Mesenchymal stem cell (in vitro differentiated cells and primary cell): ENCODE measurements at regions not wholly inside any gene's neighbourhood (a gene's known extent, or its start where the extent isn't known, plus 50 kb on each side); places are given as distances from the start of the nearest gene placed in this dataset.

Source experiments
- DNase-seq: peaks from one replicate; pipeline ENCODE4 v3.0.0-alpha.2; 2013
- H2AFZ ChIP-seq: one replicate; pipeline ENCODE4 v1.6.1; 2013; ENCODE audit warnings: low read depth, mild to moderate bottlenecking, control low read depth, inconsistent platforms, low read length, moderate library complexity
- H2AK5ac ChIP-seq: 2 replicates; pipeline ENCODE4 v1.6.1; 2013; ENCODE audit warnings: low read length, moderate library complexity, mild to moderate bottlenecking, inconsistent platforms; ENCODE audit not compliant: severe bottlenecking
- H2BK120ac ChIP-seq: one replicate; pipeline ENCODE4 v1.6.1; 2013; ENCODE audit warnings: low read depth, mild to moderate bottlenecking, inconsistent platforms, low read length, moderate library complexity
- H2BK12ac ChIP-seq, 2 experiments: one replicate each; pipeline ENCODE4 v1.6.1; 2013; ENCODE audit warnings: inconsistent platforms in 2 of 2, low read length in 2 of 2, mild to moderate bottlenecking in 2 of 2, moderate library complexity in 2 of 2, control low read depth in 1 of 2
- H2BK15ac ChIP-seq: one replicate; pipeline ENCODE4 v1.6.1; 2013; ENCODE audit warnings: mild to moderate bottlenecking, low read depth, inconsistent platforms; ENCODE audit not compliant: poor library complexity, severe bottlenecking
- H2BK5ac ChIP-seq: 2 replicates; pipeline ENCODE4 v1.6.1; 2013; ENCODE audit warnings: low read depth, mild to moderate bottlenecking, low read length, control low read depth, inconsistent platforms; ENCODE audit not compliant: poor library complexity, severe bottlenecking
- H3K14ac ChIP-seq, 2 experiments: one replicate each; pipeline ENCODE4 v1.6.1; 2013; ENCODE audit warnings: inconsistent platforms in 2 of 2, low read length in 2 of 2, control low read depth in 1 of 2, mild to moderate bottlenecking in 1 of 2, moderate library complexity in 1 of 2
- H3K18ac ChIP-seq, 2 experiments: one replicate each; pipeline ENCODE4 v1.6.1; 2013; ENCODE audit warnings: inconsistent platforms in 2 of 2, low read length in 2 of 2, control low read depth in 1 of 2, low read depth in 1 of 2, mild to moderate bottlenecking in 1 of 2
- H3K23ac ChIP-seq, 2 experiments: one replicate each; pipeline ENCODE4 v1.6.1; 2013; ENCODE audit warnings: inconsistent platforms in 2 of 2, low read length in 2 of 2, mild to moderate bottlenecking in 2 of 2, moderate library complexity in 2 of 2, control low read depth in 1 of 2
- H3K27ac ChIP-seq: 2 replicates; pipeline ENCODE4 v1.5.1; 2013; ENCODE audit warnings: mild to moderate bottlenecking, moderate library complexity, low read length, control low read depth, inconsistent platforms; ENCODE audit not compliant: poor library complexity, severe bottlenecking
- H3K27me3 ChIP-seq, 2 experiments: 2 replicates each; pipeline versions ENCODE4 v1.6.1 to v1.7.0; 2013; ENCODE audit warnings: low read length in 2 of 2, mild to moderate bottlenecking in 2 of 2, moderate library complexity in 2 of 2, control low read depth in 1 of 2, inconsistent platforms in 1 of 2; ENCODE audit not compliant: control insufficient read depth in 1 of 2, insufficient read depth in 1 of 2
- H3K36me3 ChIP-seq, 2 experiments: 2 replicates each; pipeline versions ENCODE4 v1.6.1 to v1.7.0; 2013; ENCODE audit warnings: low read length in 2 of 2, control low read depth in 1 of 2, inconsistent platforms in 1 of 2, low read depth in 1 of 2, mild to moderate bottlenecking in 1 of 2; ENCODE audit not compliant: insufficient read depth in 2 of 2, control insufficient read depth in 1 of 2
- H3K4ac ChIP-seq, 2 experiments: one replicate each; pipeline ENCODE4 v1.6.1; 2013; ENCODE audit warnings: inconsistent platforms in 2 of 2, low read length in 2 of 2, mild to moderate bottlenecking in 2 of 2, moderate library complexity in 2 of 2, control low read depth in 1 of 2, low read depth in 1 of 2
- H3K4me1 ChIP-seq: 2 replicates; pipeline ENCODE4 v1.6.1; 2013; ENCODE audit warnings: low read depth, low read length, control low read depth; ENCODE audit not compliant: control insufficient read depth, insufficient read depth
- H3K4me2 ChIP-seq: 2 replicates; pipeline ENCODE4 v1.6.1; 2013; ENCODE audit warnings: low read length, mild to moderate bottlenecking, inconsistent platforms; ENCODE audit not compliant: poor library complexity, severe bottlenecking
- H3K4me3 ChIP-seq, 2 experiments: 2 replicates each; pipeline versions ENCODE4 v1.5.1 to v1.7.0; 2013; ENCODE audit warnings: low read length in 2 of 2, mild to moderate bottlenecking in 2 of 2, control low read depth in 1 of 2, low read depth in 1 of 2; ENCODE audit not compliant: insufficient read depth in 1 of 2
- H3K79me1 ChIP-seq: replicated peaks from 2 replicates; pipeline ENCODE4 v1.6.1; 2013; ENCODE audit warnings: mild to moderate bottlenecking, control low read depth, low read length, inconsistent platforms; ENCODE audit not compliant: poor library complexity, severe bottlenecking
- H3K9ac ChIP-seq: 2 replicates; pipeline ENCODE4 v1.7.0; 2013; ENCODE audit warnings: mild to moderate bottlenecking, low read length, moderate library complexity
- H3K9me3 ChIP-seq: 2 replicates; pipeline ENCODE4 v1.7.0; 2013; ENCODE audit warnings: mild to moderate bottlenecking, low read length; ENCODE audit not compliant: control insufficient read depth
- H4K8ac ChIP-seq: one replicate; pipeline ENCODE4 v1.6.1; 2013; ENCODE audit warnings: inconsistent platforms, mild to moderate bottlenecking, low read length, moderate library complexity
- H4K91ac ChIP-seq: one replicate; pipeline ENCODE4 v1.6.1; 2013; ENCODE audit warnings: mild to moderate bottlenecking, low read length, inconsistent platforms
- WGBS: methylation state at CpG from one replicate; pipeline ENCODE4 v1.1.7; 2013; ENCODE audit warnings: mixed read lengths; 5-methylcytosine and 5-hydroxymethylcytosine counted together

- H3K79me1 ChIP-seq, result no peaks in the 10 kb centered on the region
- H2AK5ac ChIP-seq, result no peak overlapping the region
- H3K27me3 ChIP-seq, result no peaks in the 10 kb centered on the region
- no peak overlapping the region for H3K23ac ChIP-seq
- no peaks in the 10 kb centered on the region for H3K4me1 ChIP-seq
- no peak overlapping the region for H2BK15ac ChIP-seq
- no CpG with 5 or more reads among the region's 2 CpGs for WGBS
- no peak overlapping the region for H3K27ac ChIP-seq
- no peaks in the 10 kb centered on the region for H3K36me3 ChIP-seq
- peaks cover 14% of the 10 kb centered on the region for H3K9me3 ChIP-seq
- H3K4me2 ChIP-seq, result no peak overlapping the region
- H3K14ac ChIP-seq, result no peak overlapping the region
- no peak overlapping the region for H2BK120ac ChIP-seq
- H3K4me3 ChIP-seq, result no peak overlapping the region
- no peak overlapping the region for H2BK5ac ChIP-seq
- no peak for DNase-seq
- no peak overlapping the region for H3K18ac ChIP-seq
- H2AFZ ChIP-seq, result no peak overlapping the region
- no peak overlapping the region for H3K4ac ChIP-seq
- no peak overlapping the region for H4K8ac ChIP-seq
- H3K9ac ChIP-seq, result no peak overlapping the region
- H2BK12ac ChIP-seq, result no peak overlapping the region
- no peak overlapping the region for H4K91ac ChIP-seq
Observed at GRCh38 chr6:115370202-115370601, 690.5 kb downstream of the FRK start.

- no peaks in the 10 kb centered on the region for H3K27me3 ChIP-seq
- H2BK120ac ChIP-seq, result no peak overlapping the region
Observed at GRCh38 chr6:115365783-115366182, 694.9 kb downstream of the FRK start.

GRCh38 chr6:115363379-115363778 lies 697.3 kb downstream of the FRK start:
- Histone ChIP-seq H3K9ac (no peak overlapping the region), H3K4me1 (no peaks in the 10 kb centered on the region), H2AK5ac (no peak overlapping the region), H2BK15ac (no peak overlapping the region), H3K27ac (no peak overlapping the region), H2AFZ (no peak overlapping the region), H3K18ac (no peak overlapping the region), H2BK5ac (no peak overlapping the region), H3K27me3 (no peaks in the 10 kb centered on the region), H4K91ac (no peak overlapping the region), H3K4me3 (no peak overlapping the region), H4K8ac (no peak overlapping the region), H3K79me1 (no peaks in the 10 kb centered on the region), H2BK120ac (no peak overlapping the region), H3K23ac (no peak overlapping the region), H3K4me2 (no peak overlapping the region), H3K9me3 (peaks cover 6% of the 10 kb centered on the region), H3K36me3 (no peaks in the 10 kb centered on the region), H2BK12ac (no peak overlapping the region), H3K4ac (no peak overlapping the region), H3K14ac (no peak overlapping the region)
- WGBS, result 90% methylated on average over 3 of the region's 4 CpGs
- no peak for DNase-seq

More at GRCh38 chr6:115365783-115366182, 694.9 kb downstream of the FRK start:
- Histone ChIP-seq H2AFZ (no peak overlapping the region), H2BK12ac (no peak overlapping the region), H3K79me1 (no peaks in the 10 kb centered on the region), H3K23ac (no peak overlapping the region), H3K36me3 (no peaks in the 10 kb centered on the region), H3K9ac (no peak overlapping the region), H2BK5ac (no peak overlapping the region), H3K14ac (no peak overlapping the region), H2BK15ac (no peak overlapping the region), H4K91ac (no peak overlapping the region), H3K4ac (no peak overlapping the region), H3K4me1 (no peaks in the 10 kb centered on the region), H3K9me3 (peaks cover 14% of the 10 kb centered on the region), H3K4me3 (no peak overlapping the region), H2AK5ac (no peak overlapping the region), H3K18ac (no peak overlapping the region), H3K27ac (no peak overlapping the region), H3K4me2 (no peak overlapping the region), H4K8ac (no peak overlapping the region)
- WGBS, result 90% methylated on average over 4 of the region's 4 CpGs
- no peak for DNase-seq

- Histone ChIP-seq H3K4me3 (no peak overlapping the region), H3K4me1 (no peaks in the 10 kb centered on the region), H4K8ac (no peak overlapping the region), H3K27ac (no peak overlapping the region), H3K9ac (no peak overlapping the region), H4K91ac (no peak overlapping the region), H3K4me2 (no peak overlapping the region), H3K18ac (no peak overlapping the region), H3K23ac (no peak overlapping the region), H2AK5ac (no peak overlapping the region), H2BK15ac (no peak overlapping the region), H2AFZ (no peak overlapping the region), H3K14ac (no peak overlapping the region), H2BK5ac (no peak overlapping the region), H3K9me3 (peaks cover 6% of the 10 kb centered on the region), H3K4ac (no peak overlapping the region), H3K36me3 (no peaks in the 10 kb centered on the region), H3K27me3 (no peaks in the 10 kb centered on the region), H2BK120ac (no peak overlapping the region), H2BK12ac (no peak overlapping the region), H3K79me1 (no peaks in the 10 kb centered on the region)
- DNase-seq, result no peak
- WGBS, result no CpG with 5 or more reads among the region's 1 CpG
Observed at GRCh38 chr6:115362234-115362633, 698.5 kb downstream of the FRK start.
